Ramos (cell line): ENCODE measurements at regions not wholly inside any gene's neighbourhood (a gene's known extent, or its start where the extent isn't known, plus 50 kb on each side); places are given as distances from the start of the nearest gene placed in this dataset.
"Not testable (repeated sequence)": the region's sequence is repeated elsewhere in the genome, so short reads cannot be mapped to it uniquely, and the experiment has no call there.

Source experiments
- in situ Hi-C: fragments of 300-500 bp; cut with MboI; formaldehyde crosslinking; loops from one replicate; pipeline ENCODE4 v1.14.3; 2022; ENCODE audit warnings: low sequenced_read_pairs; ENCODE audit not compliant: unreplicated experiment

GRCh38 chr1:234794452-234794851 is 184.5 kb upstream of the IRF2BP2 start:
- in situ Hi-C loops = not testable (repeated sequence)

GRCh38 chr1:234793924-234794323 is 183.9 kb upstream of the IRF2BP2 start:
- in situ Hi-C loops = not testable (repeated sequence)

- in situ Hi-C loops = not testable (repeated sequence)
Observed at GRCh38 chr1:234792221-234792864, 182.4 kb upstream of the IRF2BP2 start.

- in situ Hi-C loops = not testable (repeated sequence)
Observed at GRCh38 chr1:234791615-234792014, 181.6 kb upstream of the IRF2BP2 start.

GRCh38 chr1:234790333-234790732 is 180.4 kb upstream of the IRF2BP2 start:
- in situ Hi-C loops = not testable (repeated sequence)

- in situ Hi-C loops = not testable (repeated sequence)
Observed at GRCh38 chr1:234787011-234787584, 177.1 kb upstream of the IRF2BP2 start.

GRCh38 chr1:234785922-234786321 is 175.9 kb upstream of the IRF2BP2 start:
- in situ Hi-C loops = not testable (repeated sequence)

GRCh38 chr1:234785471-234785919 is 175.5 kb upstream of the IRF2BP2 start:
- in situ Hi-C loops = not testable (repeated sequence)

- in situ Hi-C loops = not testable (repeated sequence)
Observed at GRCh38 chr1:234784108-234784507, 174.1 kb upstream of the IRF2BP2 start.

GRCh38 chr1:234782791-234783190 is 172.8 kb upstream of the IRF2BP2 start:
- in situ Hi-C loops = no loop called here

- in situ Hi-C loops = no loop called here
Observed at GRCh38 chr1:234782105-234782751, 172.2 kb upstream of the IRF2BP2 start.

- in situ Hi-C loops = no loop called here
Observed at GRCh38 chr1:234781241-234782065, 171.5 kb upstream of the IRF2BP2 start.

GRCh38 chr1:234780531-234781162 is 170.7 kb upstream of the IRF2BP2 start:
- in situ Hi-C loops = no loop called here

GRCh38 chr1:234780112-234780511 is 170.1 kb upstream of the IRF2BP2 start:
- in situ Hi-C loops = no loop called here

GRCh38 chr1:234779600-234779999 is 169.6 kb upstream of the IRF2BP2 start:
- in situ Hi-C loops = not testable (repeated sequence)

- in situ Hi-C loops = no loop called here
Observed at GRCh38 chr1:234779160-234779538, 169.2 kb upstream of the IRF2BP2 start.

- in situ Hi-C loops = no loop called here
Observed at GRCh38 chr1:234778221-234779159, 168.5 kb upstream of the IRF2BP2 start.

GRCh38 chr1:234777856-234778220 is 167.9 kb upstream of the IRF2BP2 start:
- in situ Hi-C loops = no loop called here
